A673 (cell line): ENCODE measurements at regions not wholly inside any gene's neighbourhood (a gene's known extent, or its start where the extent isn't known, plus 50 kb on each side); places are given as distances from the start of the nearest gene placed in this dataset.

ENCODE experiments used
- EZH2 ChIP-seq: fragments of 200-600 bp; sonication (generic); IDR thresholded peaks from 2 replicates; pipeline ENCODE4 v1.6.1; 2017; ENCODE audit warnings: borderline replicate concordance, low read depth, mild to moderate bottlenecking, mixed read lengths, antibody characterized with exemption, low read length; ENCODE audit not compliant: poor library complexity, severe bottlenecking
- TF ChIP-seq, protein P1 (sequence below): fragments of 300-800, 200-600 bp; sonication (generic); conservative IDR thresholded peaks from 2 replicates; pipeline ENCODE4 v1.5.1; 2017; ENCODE audit warnings: low read depth, mild to moderate bottlenecking, antibody characterized with exemption, low read length, moderate library complexity, mixed read lengths

DNA sequence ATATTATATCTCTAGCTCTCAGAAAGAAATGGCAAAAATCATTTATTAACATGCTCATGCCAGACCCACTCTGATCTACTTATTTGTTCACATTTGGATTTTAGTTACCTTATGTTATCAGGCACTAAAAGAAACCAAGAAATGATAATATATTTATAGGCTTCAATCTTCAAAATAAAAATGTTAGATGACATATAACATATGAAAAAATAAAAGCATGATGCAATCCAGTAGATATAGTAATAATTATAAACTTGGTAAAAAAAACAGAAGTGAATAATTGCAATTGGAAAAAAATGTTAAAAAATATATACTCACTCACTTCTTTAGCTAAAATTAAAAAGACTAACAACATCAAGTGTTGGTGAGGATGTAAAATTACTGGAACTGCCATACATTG is 248.3 kb upstream of the VRK2 start:
- TF ChIP-seq, protein P1, sequence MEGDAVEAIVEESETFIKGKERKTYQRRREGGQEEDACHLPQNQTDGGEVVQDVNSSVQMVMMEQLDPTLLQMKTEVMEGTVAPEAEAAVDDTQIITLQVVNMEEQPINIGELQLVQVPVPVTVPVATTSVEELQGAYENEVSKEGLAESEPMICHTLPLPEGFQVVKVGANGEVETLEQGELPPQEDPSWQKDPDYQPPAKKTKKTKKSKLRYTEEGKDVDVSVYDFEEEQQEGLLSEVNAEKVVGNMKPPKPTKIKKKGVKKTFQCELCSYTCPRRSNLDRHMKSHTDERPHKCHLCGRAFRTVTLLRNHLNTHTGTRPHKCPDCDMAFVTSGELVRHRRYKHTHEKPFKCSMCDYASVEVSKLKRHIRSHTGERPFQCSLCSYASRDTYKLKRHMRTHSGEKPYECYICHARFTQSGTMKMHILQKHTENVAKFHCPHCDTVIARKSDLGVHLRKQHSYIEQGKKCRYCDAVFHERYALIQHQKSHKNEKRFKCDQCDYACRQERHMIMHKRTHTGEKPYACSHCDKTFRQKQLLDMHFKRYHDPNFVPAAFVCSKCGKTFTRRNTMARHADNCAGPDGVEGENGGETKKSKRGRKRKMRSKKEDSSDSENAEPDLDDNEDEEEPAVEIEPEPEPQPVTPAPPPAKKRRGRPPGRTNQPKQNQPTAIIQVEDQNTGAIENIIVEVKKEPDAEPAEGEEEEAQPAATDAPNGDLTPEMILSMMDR = no peak
- no peak for TF ChIP-seq EZH2
